ENCODE measurements at regions not wholly inside any gene's neighbourhood (a gene's known extent, or its start where the extent isn't known, plus 50 kb on each side); places are given as distances from the start of the nearest gene placed in this dataset.
A peak's percentile ranks its signal among the peaks of the same experiment; 100 is the strongest.
"Not testable (repeated sequence)": the region's sequence is repeated elsewhere in the genome, so short reads cannot be mapped to it uniquely, and the experiment has no call there.

GRCh38 chr4:138775890-138776289, 239.7 kb upstream of the NOCT start:
- DNase-seq (ENCODE audit: low read depth): peak; percentile 58
- H3K4me3 ChIP-seq (ENCODE audit: control insufficient read depth, low read depth, low read length): no peak overlapping the region
- no peak for TF ChIP-seq CTCF (conservative IDR thresholded peaks at IDR 0.05; ENCODE audit: control insufficient read depth, insufficient read depth, low read depth, low read length)

GRCh38 chr4:138775489-138775888, 240.1 kb upstream of the NOCT start:
- no peak for DNase-seq (ENCODE audit: low read depth)
- no peak for TF ChIP-seq CTCF (conservative IDR thresholded peaks at IDR 0.05; ENCODE audit: control insufficient read depth, insufficient read depth, low read depth, low read length)
- H3K4me3 ChIP-seq (ENCODE audit: control insufficient read depth, low read depth, low read length): no peak overlapping the region

DNA sequence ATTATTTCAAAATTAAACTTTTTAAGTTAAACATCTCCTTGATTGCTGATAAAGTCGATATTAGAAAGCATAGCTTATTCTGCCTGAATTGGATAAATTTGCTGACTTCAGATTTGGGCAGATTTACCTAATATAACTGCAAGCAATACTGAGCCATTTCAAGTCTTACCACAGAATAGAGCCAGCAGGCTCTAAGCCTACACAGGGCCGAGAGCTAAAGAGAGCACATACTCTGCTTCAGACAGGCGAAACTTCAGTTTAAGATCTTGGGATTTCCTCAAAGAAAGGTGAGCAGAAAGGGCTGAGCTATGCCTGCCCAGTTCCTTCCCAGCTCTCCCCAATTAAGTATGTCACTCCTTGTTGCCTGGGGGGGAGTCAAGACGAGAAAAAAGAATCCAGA, 240.6 kb upstream of the NOCT start:
- TF ChIP-seq CTCF (conservative IDR thresholded peaks at IDR 0.05; ENCODE audit: control insufficient read depth, insufficient read depth, low read depth, low read length): no peak
- DNase-seq (ENCODE audit: low read depth): no peak
- no peak overlapping the region for H3K4me3 ChIP-seq (ENCODE audit: control insufficient read depth, low read depth, low read length)

DNA sequence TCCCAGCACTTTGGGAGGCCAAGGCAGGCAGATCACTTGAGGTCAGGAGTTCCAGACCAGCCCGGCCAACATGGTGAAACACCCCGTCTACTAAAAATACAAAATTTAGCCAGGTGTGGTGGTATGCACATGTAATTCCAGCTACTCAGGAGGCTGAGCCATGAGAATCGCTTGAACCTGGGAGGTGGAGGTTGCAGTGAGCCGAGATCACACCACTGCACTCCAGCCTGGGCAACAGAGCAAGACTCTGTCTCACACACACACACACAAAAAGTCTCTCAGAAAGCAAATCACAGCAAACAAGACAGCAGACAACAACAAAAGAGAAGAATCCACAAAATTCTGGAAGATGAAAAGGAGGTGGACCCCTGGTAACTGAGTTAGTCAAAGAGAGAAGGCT, 241.5 kb upstream of the NOCT start:
- DNase-seq (ENCODE audit: low read depth); H3K4me3 ChIP-seq (ENCODE audit: control insufficient read depth, low read depth, low read length): not testable (repeated sequence)

- no peak for TF ChIP-seq CTCF (conservative IDR thresholded peaks at IDR 0.05; ENCODE audit: control insufficient read depth, insufficient read depth, low read depth, low read length)
- no peak for DNase-seq (ENCODE audit: low read depth)
- H3K4me3 ChIP-seq (ENCODE audit: control insufficient read depth, low read depth, low read length): no peak overlapping the region
Measured at GRCh38 chr4:138773321-138773720, 242.3 kb upstream of the NOCT start.

GRCh38 chr4:138772366-138772765, 243.2 kb upstream of the NOCT start:
- DNase-seq (ENCODE audit: low read depth): no peak
- no peak for TF ChIP-seq CTCF (conservative IDR thresholded peaks at IDR 0.05; ENCODE audit: control insufficient read depth, insufficient read depth, low read depth, low read length)
- no peak overlapping the region for H3K4me3 ChIP-seq (ENCODE audit: control insufficient read depth, low read depth, low read length)

- no peak for DNase-seq (ENCODE audit: low read depth)
- no peak for TF ChIP-seq CTCF (conservative IDR thresholded peaks at IDR 0.05; ENCODE audit: control insufficient read depth, insufficient read depth, low read depth, low read length)
- H3K4me3 ChIP-seq (ENCODE audit: control insufficient read depth, low read depth, low read length): no peak overlapping the region
Measured at GRCh38 chr4:138770818-138771217, 244.8 kb upstream of the NOCT start.

All from fibroblast of mammary gland (primary cell).